SK-N-MC (cell line): ENCODE measurements at regions not wholly inside any gene's neighbourhood (a gene's known extent, or its start where the extent isn't known, plus 50 kb on each side); places are given as distances from the start of the nearest gene placed in this dataset.

Source experiments
- EZH2 ChIP-seq: fragments of 200-600 bp; sonication (generic); IDR thresholded peaks from one replicate; pipeline ENCODE4 v1.6.1; 2017; ENCODE audit warnings: antibody characterized with exemption
- POLR2AphosphoS5 ChIP-seq: IDR thresholded peaks from 2 replicates; pipeline ENCODE4 v1.6.1; 2012; ENCODE audit warnings: mild to moderate bottlenecking, low read depth, low read length, borderline replicate concordance

GRCh38 chr14:34170882-34171281, 220.0 kb upstream of the EGLN3 start:
- TF ChIP-seq POLR2AphosphoS5 (no peak), EZH2 (no peak)
